HEK293 (cell line): ENCODE measurements at regions not wholly inside any gene's neighbourhood (a gene's known extent, or its start where the extent isn't known, plus 50 kb on each side); places are given as distances from the start of the nearest gene placed in this dataset.

Experiments
- GLIS1 ChIP-seq: fragments of 450-650 bp; formaldehyde crosslinking; IDR thresholded peaks from 2 replicates; pipeline ENCODE4 v1.5.1; 2016; ENCODE audit warnings: missing biosample characterization, missing genetic modification characterization
- KLF1 ChIP-seq: fragments of 450-650 bp; formaldehyde crosslinking; IDR thresholded peaks from 2 replicates; pipeline ENCODE4 v1.5.1; 2016; ENCODE audit warnings: missing biosample characterization, missing genetic modification characterization
- ZBTB20 ChIP-seq: fragments of 450-650 bp; formaldehyde crosslinking; IDR thresholded peaks from 2 replicates; pipeline ENCODE4 v1.5.1; 2016; ENCODE audit warnings: missing biosample characterization, missing genetic modification characterization
- ZBTB21 ChIP-seq: fragments of 450-650 bp; formaldehyde crosslinking; IDR thresholded peaks from 2 replicates; pipeline ENCODE4 v1.5.1; 2017; ENCODE audit warnings: missing biosample characterization, missing genetic modification characterization
- ZNF549 ChIP-seq: fragments of 450-650 bp; IDR thresholded peaks from 2 replicates; pipeline ENCODE4 v1.5.1; 2018; ENCODE audit warnings: missing biosample characterization, missing genetic modification characterization, mild to moderate bottlenecking, inconsistent platforms, moderate library complexity
- ZNF623 ChIP-seq: fragments of 450-650 bp; formaldehyde crosslinking; IDR thresholded peaks from 2 replicates; pipeline ENCODE4 v1.5.1; 2016; ENCODE audit warnings: missing biosample characterization, missing genetic modification characterization
- ZNF776 ChIP-seq: fragments of 450-650 bp; formaldehyde crosslinking; IDR thresholded peaks from 2 replicates; pipeline ENCODE4 v1.5.0; 2017; ENCODE audit warnings: missing biosample characterization, missing genetic modification characterization, borderline replicate concordance
- TF ChIP-seq, protein P1 (sequence below): fragments of 450-650 bp; formaldehyde crosslinking; IDR thresholded peaks from 2 replicates; pipeline ENCODE4 v1.5.1; 2016; ENCODE audit warnings: missing biosample characterization, missing genetic modification characterization
- TF ChIP-seq, protein P2 (sequence below): fragments of 450-650 bp; formaldehyde crosslinking; IDR thresholded peaks from 2 replicates; pipeline ENCODE4 v1.5.0; 2017; ENCODE audit warnings: missing biosample characterization, missing genetic modification characterization, borderline replicate concordance
- TF ChIP-seq, protein P3 (sequence below): fragments of 450-650 bp; formaldehyde crosslinking; IDR thresholded peaks from 2 replicates; pipeline ENCODE4 v1.5.1; 2016; ENCODE audit warnings: missing biosample characterization, missing genetic modification characterization
- TF ChIP-seq, protein P4 (sequence below): fragments of 450-650 bp; formaldehyde crosslinking; IDR thresholded peaks from 2 replicates; pipeline ENCODE4 v1.5.1; 2016; ENCODE audit warnings: missing biosample characterization, missing genetic modification characterization
- TF ChIP-seq, protein P5 (sequence below): fragments of 450-650 bp; formaldehyde crosslinking; IDR thresholded peaks from 2 replicates; pipeline ENCODE4 v1.5.1; 2016; ENCODE audit warnings: missing biosample characterization, missing genetic modification characterization
- TF ChIP-seq, protein P6 (sequence below): fragments of 450-650 bp; formaldehyde crosslinking; IDR thresholded peaks from 2 replicates; pipeline ENCODE4 v1.5.1; 2016; ENCODE audit warnings: missing biosample characterization, missing genetic modification characterization

DNA sequence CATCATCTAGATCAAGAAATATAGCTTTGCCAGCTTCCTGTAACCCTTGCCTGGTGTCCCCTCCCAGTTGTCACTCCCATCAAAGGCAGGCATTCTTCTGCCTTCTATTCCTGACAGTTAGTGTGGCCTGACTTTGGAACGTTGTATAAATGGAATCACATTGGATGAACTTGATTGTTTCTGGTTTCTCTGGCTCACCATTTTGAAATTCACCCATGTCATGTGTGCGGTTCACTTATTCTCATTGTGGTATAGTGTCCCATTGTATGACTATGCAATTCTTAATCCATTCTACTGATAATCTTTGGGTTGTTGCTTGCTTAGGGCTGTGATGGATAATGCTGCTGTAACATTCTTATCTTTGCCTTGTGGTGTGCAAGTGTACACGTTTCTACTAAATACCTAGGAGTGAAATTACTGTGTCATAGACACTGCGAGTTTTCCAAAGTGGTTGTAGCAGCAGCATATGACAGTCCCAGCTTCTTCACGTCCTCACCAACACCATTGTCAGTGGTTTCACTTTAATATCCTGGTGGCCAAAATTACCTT, 73.2 kb downstream of the VEGFA start:
- TF ChIP-seq KLF1 (no peak), ZNF549 (tag by site-specific recombination) (no peak), GLIS1 (tag by site-specific recombination) (no peak), ZNF623 (no peak), ZNF776 (tag by site-specific recombination) (no peak), ZBTB20 (no peak), ZBTB21 (tag by site-specific recombination) (no peak)
- TF ChIP-seq, protein P1, sequence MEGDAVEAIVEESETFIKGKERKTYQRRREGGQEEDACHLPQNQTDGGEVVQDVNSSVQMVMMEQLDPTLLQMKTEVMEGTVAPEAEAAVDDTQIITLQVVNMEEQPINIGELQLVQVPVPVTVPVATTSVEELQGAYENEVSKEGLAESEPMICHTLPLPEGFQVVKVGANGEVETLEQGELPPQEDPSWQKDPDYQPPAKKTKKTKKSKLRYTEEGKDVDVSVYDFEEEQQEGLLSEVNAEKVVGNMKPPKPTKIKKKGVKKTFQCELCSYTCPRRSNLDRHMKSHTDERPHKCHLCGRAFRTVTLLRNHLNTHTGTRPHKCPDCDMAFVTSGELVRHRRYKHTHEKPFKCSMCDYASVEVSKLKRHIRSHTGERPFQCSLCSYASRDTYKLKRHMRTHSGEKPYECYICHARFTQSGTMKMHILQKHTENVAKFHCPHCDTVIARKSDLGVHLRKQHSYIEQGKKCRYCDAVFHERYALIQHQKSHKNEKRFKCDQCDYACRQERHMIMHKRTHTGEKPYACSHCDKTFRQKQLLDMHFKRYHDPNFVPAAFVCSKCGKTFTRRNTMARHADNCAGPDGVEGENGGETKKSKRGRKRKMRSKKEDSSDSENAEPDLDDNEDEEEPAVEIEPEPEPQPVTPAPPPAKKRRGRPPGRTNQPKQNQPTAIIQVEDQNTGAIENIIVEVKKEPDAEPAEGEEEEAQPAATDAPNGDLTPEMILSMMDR (tag by site-specific recombination), result no peak
- TF ChIP-seq, protein P2, sequence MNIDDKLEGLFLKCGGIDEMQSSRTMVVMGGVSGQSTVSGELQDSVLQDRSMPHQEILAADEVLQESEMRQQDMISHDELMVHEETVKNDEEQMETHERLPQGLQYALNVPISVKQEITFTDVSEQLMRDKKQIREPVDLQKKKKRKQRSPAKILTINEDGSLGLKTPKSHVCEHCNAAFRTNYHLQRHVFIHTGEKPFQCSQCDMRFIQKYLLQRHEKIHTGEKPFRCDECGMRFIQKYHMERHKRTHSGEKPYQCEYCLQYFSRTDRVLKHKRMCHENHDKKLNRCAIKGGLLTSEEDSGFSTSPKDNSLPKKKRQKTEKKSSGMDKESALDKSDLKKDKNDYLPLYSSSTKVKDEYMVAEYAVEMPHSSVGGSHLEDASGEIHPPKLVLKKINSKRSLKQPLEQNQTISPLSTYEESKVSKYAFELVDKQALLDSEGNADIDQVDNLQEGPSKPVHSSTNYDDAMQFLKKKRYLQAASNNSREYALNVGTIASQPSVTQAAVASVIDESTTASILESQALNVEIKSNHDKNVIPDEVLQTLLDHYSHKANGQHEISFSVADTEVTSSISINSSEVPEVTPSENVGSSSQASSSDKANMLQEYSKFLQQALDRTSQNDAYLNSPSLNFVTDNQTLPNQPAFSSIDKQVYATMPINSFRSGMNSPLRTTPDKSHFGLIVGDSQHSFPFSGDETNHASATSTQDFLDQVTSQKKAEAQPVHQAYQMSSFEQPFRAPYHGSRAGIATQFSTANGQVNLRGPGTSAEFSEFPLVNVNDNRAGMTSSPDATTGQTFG, result no peak
- TF ChIP-seq, protein P3, sequence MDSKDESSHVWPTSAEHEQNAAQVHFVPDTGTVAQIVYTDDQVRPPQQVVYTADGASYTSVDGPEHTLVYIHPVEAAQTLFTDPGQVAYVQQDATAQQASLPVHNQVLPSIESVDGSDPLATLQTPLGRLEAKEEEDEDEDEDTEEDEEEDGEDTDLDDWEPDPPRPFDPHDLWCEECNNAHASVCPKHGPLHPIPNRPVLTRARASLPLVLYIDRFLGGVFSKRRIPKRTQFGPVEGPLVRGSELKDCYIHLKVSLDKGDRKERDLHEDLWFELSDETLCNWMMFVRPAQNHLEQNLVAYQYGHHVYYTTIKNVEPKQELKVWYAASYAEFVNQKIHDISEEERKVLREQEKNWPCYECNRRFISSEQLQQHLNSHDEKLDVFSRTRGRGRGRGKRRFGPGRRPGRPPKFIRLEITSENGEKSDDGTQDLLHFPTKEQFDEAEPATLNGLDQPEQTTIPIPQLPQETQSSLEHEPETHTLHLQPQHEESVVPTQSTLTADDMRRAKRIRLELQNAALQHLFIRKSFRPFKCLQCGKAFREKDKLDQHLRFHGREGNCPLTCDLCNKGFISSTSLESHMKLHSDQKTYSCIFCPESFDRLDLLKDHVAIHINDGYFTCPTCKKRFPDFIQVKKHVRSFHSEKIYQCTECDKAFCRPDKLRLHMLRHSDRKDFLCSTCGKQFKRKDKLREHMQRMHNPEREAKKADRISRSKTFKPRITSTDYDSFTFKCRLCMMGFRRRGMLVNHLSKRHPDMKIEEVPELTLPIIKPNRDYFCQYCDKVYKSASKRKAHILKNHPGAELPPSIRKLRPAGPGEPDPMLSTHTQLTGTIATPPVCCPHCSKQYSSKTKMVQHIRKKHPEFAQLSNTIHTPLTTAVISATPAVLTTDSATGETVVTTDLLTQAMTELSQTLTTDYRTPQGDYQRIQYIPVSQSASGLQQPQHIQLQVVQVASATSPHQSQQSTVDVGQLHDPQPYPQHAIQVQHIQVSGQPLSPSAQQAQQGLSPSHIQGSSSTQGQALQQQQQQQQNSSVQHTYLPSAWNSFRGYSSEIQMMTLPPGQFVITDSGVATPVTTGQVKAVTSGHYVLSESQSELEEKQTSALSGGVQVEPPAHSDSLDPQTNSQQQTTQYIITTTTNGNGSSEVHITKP (tag by site-specific recombination), result no peak
- TF ChIP-seq, protein P4, sequence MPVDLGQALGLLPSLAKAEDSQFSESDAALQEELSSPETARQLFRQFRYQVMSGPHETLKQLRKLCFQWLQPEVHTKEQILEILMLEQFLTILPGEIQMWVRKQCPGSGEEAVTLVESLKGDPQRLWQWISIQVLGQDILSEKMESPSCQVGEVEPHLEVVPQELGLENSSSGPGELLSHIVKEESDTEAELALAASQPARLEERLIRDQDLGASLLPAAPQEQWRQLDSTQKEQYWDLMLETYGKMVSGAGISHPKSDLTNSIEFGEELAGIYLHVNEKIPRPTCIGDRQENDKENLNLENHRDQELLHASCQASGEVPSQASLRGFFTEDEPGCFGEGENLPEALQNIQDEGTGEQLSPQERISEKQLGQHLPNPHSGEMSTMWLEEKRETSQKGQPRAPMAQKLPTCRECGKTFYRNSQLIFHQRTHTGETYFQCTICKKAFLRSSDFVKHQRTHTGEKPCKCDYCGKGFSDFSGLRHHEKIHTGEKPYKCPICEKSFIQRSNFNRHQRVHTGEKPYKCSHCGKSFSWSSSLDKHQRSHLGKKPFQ (tag by site-specific recombination), result no peak
- TF ChIP-seq, protein P5, sequence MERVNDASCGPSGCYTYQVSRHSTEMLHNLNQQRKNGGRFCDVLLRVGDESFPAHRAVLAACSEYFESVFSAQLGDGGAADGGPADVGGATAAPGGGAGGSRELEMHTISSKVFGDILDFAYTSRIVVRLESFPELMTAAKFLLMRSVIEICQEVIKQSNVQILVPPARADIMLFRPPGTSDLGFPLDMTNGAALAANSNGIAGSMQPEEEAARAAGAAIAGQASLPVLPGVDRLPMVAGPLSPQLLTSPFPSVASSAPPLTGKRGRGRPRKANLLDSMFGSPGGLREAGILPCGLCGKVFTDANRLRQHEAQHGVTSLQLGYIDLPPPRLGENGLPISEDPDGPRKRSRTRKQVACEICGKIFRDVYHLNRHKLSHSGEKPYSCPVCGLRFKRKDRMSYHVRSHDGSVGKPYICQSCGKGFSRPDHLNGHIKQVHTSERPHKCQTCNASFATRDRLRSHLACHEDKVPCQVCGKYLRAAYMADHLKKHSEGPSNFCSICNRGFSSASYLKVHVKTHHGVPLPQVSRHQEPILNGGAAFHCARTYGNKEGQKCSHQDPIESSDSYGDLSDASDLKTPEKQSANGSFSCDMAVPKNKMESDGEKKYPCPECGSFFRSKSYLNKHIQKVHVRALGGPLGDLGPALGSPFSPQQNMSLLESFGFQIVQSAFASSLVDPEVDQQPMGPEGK (tag by site-specific recombination), result no peak
- TF ChIP-seq, protein P6, sequence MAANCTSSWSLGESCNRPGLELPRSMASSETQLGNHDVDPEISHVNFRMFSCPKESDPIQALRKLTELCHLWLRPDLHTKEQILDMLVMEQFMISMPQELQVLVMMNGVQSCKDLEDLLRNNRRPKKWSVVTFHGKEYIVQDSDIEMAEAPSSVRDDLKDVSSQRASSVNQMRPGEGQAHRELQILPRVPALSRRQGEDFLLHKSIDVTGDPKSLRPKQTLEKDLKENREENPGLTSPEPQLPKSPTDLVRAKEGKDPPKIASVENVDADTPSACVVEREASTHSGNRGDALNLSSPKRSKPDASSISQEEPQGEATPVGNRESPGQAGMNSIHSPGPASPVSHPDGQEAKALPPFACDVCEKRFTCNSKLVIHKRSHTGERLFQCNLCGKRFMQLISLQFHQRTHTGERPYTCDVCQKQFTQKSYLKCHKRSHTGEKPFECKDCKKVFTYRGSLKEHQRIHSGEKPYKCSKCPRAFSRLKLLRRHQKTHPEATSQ, result no peak
